ENCODE measurements at regions not wholly inside any gene's neighbourhood (a gene's known extent, or its start where the extent isn't known, plus 50 kb on each side); places are given as distances from the start of the nearest gene placed in this dataset.

- TF ChIP-seq FOXP2 (optimal IDR thresholded peaks at IDR 0.05; ENCODE audit: borderline replicate concordance, extremely low read depth, extremely low read length, insufficient read depth) (no peak), POLR2AphosphoS5 (IDR thresholded peaks at IDR 0.05; ENCODE audit: low read depth, low read length) (no peak), TAF1 (IDR thresholded peaks at IDR 0.05; ENCODE audit: borderline replicate concordance, insufficient read depth, low read length) (no peak)
- TF ChIP-seq, protein P1, sequence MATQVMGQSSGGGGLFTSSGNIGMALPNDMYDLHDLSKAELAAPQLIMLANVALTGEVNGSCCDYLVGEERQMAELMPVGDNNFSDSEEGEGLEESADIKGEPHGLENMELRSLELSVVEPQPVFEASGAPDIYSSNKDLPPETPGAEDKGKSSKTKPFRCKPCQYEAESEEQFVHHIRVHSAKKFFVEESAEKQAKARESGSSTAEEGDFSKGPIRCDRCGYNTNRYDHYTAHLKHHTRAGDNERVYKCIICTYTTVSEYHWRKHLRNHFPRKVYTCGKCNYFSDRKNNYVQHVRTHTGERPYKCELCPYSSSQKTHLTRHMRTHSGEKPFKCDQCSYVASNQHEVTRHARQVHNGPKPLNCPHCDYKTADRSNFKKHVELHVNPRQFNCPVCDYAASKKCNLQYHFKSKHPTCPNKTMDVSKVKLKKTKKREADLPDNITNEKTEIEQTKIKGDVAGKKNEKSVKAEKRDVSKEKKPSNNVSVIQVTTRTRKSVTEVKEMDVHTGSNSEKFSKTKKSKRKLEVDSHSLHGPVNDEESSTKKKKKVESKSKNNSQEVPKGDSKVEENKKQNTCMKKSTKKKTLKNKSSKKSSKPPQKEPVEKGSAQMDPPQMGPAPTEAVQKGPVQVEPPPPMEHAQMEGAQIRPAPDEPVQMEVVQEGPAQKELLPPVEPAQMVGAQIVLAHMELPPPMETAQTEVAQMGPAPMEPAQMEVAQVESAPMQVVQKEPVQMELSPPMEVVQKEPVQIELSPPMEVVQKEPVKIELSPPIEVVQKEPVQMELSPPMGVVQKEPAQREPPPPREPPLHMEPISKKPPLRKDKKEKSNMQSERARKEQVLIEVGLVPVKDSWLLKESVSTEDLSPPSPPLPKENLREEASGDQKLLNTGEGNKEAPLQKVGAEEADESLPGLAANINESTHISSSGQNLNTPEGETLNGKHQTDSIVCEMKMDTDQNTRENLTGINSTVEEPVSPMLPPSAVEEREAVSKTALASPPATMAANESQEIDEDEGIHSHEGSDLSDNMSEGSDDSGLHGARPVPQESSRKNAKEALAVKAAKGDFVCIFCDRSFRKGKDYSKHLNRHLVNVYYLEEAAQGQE (IDR thresholded peaks at IDR 0.05; ENCODE audit: insufficient read depth in 1 of 2, low read depth in 2 of 2, low read length in 2 of 2), result no peak
These were observed 188.3 kb upstream of the CAMK1G start for GRCh38 chr1:209395169-209395568.

Measured in PFSK-1 (cell line).